Suppressor macrophage treated with lipopolysaccharide for 1 hour (primary cell): ENCODE measurements at regions not wholly inside any gene's neighbourhood (a gene's known extent, or its start where the extent isn't known, plus 50 kb on each side); places are given as distances from the start of the nearest gene placed in this dataset.

Source experiments
- DNase-seq, 3 donors: peaks; one replicate each; pipeline ENCODE4 v3.0.0-alpha.2; 2020 to 2022

DNA sequence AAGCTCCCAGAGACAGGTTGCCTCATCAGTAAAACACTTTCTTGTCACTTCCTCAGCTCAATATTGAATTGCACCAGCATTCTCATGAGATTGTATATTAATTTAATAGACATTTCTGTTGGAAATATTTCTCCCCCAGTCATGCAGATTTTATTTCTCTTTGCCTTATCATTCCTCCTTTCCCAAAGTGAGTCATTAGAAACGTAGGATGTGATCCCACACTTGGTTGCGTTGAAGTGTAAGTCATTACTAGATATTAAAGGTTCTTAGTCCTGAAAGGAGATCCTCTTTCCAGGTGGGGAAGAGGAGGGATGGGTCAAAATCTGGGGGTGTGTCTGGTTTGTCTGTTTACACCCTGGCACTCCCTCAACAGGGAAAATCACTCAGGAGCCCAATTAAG, 438.2 kb downstream of the SLC4A3 start:
- no peak for DNase-seq

DNA sequence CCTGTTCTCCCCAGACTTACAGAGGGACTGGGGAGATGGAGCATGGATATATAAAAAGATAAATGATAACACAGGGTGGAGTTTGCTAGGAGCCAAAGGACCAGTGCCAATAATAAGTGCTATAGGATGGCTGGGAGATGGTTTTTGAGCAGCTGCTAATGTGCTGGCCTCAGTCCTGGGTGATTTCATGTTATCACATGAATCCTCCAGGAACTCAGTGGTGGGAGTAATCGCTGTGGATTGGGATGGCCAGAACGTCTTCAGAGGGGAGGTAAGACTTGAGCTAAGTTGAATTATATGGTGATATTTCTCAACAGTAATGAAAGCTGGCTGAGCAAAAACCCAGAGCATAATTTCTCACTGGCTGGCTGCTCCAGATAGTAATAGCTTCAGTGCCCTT, 441.4 kb downstream of the SLC4A3 start:
- no peak for DNase-seq

GRCh38 chr2:220070349-220070748, 442.9 kb downstream of the SLC4A3 start:
- DNase-seq, result no peak

- DNase-seq, result no peak
These were observed 444.3 kb downstream of the SLC4A3 start for GRCh38 chr2:220071696-220072095.

DNA sequence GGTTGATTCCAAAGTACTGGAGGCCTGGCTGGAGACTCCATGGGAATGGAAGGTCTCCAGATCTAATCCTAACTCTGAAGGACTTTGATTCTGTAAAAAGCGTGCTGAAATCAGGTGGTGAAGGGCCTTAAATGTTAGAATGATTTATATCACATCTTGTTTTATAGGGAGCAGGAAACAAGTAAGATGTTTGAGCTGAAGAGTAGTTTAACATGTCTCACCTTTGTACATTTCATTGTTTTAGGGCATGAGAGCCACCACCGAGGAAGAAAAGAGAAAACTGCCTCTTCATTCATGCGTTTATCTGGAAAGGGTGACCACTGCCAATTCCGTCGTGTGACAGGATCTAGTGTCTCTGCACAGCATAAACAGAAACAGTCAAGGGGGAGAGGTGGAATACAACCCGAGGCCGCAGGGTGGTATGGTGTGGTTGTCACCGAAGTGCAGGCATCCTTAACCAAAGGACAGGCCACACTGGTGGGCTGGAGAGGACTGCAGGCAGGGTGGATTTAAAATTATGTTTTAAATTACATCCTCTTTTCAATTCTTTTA, 445.3 kb downstream of the SLC4A3 start:
- DNase-seq, result no peak

DNA sequence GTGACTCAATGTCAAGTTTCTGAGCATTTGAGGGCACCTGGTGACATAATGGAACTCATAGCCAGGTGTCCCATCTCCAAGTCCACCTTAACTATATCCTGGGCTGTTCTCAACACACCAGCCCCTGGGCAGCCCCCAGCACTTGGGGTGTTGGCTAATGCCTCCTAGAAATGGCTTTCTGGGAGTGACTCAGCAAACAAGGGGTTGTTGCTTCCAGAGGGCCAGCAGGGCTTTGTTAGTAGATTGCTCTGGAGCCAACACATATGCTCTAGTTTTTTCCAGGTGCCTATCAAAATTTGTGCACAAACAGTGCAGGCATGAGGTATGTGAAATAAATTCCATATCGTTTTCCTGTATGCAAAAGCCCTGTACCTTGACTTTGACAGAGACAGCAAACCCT, 448.4 kb downstream of the SLC4A3 start:
- no peak for DNase-seq

DNA sequence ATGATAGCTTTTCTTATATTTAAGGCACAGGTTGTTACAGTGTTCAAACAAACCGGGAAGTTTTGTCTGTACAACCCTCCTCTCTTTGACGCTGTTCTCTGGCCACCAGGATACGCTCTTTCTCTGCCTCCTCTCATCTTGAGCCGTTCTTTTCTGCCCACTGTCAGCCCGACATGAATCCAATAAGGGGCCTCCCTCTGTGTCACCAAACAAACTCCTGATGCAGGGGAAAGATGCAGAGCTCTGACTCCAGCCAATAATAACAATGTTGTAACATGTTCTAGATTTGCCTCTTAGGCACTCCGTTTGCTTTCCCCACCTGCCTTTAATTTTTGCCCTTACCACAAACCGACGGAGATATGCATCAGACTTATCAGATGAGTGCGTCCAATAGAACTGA, 449.3 kb downstream of the SLC4A3 start:
- DNase-seq, result no peak

DNA sequence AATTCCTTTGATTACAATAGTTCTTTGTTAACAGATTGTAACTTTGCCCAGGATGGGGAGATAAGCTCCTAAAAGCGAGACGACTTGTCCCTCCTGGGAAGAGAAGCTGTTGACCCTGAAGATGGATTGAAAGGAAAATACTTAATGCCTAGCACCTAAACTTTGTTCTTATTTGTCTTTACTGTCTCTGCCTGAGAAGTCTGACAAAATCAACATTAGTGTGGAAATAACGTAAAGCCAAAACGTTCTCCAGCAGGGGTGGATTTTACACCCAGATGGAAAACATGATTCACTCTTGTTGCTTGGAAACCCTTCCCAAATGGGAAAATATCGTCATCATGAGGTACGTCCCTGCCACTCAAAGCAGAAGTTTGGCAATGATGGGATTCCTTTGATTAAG, 450.1 kb downstream of the SLC4A3 start:
- DNase-seq, result no peak

DNA sequence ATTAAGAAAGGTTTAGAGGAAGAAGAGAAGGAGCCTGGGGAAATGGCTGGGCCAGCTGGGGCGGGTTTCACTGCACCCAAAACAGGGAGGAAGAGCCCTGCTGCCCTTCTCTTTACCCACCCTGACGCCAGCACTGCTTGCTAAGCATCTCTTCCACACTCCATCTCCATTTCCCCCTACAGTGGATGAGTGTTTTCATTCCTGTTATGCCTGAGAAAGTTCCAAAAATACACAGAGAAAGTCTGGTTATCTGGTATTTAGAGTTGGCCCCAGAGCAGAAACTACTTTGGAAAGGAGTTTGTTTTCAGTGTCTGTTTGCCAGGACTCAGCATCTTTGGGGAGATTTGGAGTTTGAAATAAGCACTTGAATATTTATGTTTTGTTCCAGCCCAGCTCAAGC, 451.0 kb downstream of the SLC4A3 start:
- DNase-seq, result no peak

DNA sequence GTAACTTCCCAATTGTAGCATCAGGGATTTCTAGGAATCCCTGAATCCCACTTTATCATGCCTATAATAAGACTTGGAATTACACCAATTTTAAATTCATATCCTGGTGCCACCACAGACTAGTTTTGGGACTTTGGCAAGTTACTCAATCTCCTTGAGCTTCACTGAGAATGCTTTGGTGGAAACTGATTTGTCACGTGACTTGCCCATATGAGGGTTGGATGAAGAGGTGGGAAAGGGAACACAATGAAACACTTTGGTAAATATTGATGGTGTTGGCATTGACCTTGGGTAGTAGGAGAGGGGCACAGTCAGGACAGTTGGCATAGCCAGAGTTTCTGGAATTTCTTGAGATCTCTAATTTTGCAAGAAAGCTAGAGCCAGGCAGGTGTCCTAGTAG, 452.2 kb downstream of the SLC4A3 start:
- no peak for DNase-seq

DNA sequence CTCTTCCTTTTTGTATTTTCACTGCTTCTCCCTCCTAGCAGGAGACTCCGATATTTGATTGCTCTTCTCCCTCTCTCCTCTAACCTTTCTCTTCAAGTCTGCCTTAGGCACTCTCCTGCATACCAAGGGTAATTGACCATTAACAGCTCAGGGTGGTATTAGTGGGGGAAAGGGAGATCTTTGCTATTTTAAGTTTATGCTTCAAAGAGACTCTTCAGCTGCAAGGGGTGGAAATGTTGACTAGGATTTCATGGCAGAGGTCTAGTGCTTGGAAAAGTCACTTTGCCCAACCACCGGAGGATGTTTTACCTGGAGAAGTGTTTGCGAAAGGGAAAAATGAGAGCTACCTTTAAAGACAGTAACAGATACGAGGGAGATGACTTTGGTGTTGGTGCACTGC, 453.7 kb downstream of the SLC4A3 start:
- DNase-seq, result no peak

DNA sequence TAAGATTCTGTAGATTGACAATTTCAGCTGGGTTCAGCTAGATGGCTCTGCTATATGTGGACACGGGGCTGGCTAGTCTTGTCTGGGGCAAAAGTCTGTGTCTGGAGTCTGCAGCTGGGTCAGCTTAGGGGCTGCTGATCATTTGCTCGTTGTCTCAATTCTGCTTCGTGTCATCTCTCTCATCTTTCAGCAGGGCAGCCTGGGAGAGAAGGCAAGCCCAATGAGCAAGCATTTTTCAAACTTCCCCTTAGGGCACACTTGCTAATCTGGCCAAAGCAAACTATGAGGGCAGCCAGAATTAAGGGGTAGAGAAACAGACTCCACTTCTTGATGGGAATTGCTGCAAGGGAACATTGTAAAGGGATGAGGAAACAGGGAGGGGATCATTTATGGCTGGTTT, 462.6 kb downstream of the SLC4A3 start:
- DNase-seq, result no peak

GRCh38 chr2:220096406-220096805, 469.0 kb downstream of the SLC4A3 start:
- DNase-seq, result no peak

GRCh38 chr2:220101980-220102379, 474.6 kb downstream of the SLC4A3 start:
- no peak for DNase-seq

DNA sequence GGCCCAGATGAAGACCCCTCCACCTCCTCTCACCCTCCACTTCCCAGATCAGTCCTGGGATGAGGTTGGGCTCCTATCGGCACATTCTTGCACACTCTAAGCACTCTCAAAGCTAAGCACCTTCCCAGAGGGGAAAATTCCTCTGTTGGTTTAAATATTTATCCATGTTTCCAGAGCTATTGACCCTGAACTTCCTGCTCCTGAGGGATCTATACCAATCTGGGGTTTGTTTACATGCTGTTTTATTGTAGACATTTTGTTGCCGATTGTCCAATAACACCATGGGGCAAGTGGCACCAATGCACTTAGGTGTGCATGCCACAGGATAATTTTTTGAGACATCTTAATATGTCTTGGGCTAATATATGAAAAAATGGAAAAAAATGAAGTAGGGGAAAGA, 476.2 kb downstream of the SLC4A3 start:
- DNase-seq, result no peak

DNA sequence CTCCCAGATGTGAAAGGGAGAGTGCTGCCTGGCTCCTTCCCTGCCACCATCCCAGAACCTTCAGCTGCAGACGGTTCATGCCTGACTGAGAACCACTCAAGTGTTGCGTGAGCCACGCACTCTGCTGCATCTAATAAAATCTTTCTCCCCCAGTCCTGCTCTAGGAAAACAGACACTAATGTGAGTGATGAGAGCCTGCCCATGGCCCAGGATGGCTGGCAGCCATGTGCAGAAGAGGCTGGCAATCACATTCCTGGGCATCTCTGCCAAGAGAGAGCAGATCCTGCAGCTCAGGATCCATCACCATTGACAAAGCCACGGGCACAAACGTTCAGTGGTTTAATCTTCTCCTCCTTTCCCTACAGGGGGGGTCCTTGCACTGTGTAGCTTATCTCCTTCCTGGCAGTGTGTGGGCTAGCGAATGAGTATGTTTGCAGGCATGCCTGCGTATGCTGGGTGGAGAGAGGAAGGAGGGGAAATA, 477.5 kb downstream of the SLC4A3 start:
- DNase-seq, result no peak

- DNase-seq, result no peak
These were observed 478.6 kb downstream of the SLC4A3 start for GRCh38 chr2:220106065-220106464.

DNA sequence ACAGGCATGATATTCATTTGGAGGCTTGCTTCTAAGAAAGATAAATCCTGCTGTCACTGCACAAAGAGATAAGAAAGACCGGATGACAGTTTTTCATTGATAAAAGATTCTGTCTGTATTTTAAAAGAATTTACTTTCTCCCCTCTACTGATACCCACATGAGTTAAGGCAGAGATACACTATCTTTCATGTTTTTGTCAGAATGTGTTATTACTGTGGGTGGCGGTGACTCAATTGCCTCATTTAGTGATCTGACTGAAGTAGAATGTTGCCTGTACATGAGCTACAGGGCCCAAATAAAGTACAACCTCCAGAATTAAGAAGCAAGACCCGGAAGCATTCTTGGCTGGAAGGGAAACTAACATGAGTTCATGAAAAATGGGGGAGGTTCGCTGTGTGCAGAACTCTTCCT, 480.0 kb downstream of the SLC4A3 start:
- DNase-seq, result no peak

DNA sequence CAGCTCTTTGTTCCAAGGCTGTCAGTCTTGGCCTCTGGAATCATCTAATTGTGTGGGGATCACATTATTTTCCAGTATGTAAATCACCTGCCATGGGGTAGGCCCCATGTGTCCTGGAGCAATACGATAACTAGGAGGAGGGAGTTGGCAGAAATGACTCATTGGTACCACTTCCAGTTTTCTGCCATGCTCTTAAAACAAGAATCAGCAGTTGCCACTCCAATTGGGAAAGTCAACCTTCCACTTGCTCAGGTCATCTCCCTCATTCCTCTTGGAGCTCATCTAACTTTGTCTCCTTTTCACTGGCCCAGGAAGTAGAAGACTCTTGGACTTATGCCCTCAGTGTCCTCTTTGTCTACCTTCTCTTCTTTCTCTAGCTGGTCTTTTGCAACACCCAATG, 487.0 kb downstream of the SLC4A3 start:
- no peak for DNase-seq

DNA sequence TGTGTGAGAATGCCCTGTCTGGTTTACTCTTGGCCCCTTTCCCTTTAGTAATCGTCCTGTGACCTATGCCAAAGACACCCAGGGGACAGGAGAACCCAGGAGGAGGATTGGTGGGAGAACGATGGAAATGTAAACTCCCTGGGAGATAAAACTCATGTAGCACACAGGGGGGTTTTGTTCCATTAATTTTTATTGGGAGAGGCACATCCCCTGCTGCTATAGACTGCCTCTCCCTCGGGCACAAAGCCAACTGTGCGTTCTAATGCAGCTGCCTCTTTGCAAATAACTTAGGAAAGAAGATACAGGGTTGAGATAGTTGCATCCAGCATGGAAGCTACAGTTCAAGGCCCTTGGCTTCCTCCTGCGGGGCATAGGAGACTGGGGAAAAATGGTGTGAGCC, 489.6 kb downstream of the SLC4A3 start:
- DNase-seq, result no peak

DNA sequence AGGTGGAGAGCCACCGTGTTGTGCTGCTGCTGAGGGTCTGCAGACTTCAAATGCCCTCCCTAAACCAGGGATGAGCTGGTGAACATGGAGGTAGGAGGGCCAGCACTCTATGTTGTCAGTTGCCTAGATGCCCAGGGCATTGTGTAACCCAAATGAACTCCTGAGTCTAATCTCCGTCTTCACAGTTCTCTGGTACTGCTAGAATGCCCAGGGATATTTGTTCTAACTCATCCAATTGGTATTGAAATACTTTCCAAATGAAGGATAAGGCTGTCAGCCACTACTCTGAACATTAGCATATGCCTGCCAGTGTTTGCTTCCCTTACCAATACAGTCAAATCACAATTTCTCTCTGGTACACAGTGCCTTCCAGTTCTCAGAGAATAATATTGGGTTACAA, 492.6 kb downstream of the SLC4A3 start:
- no peak for DNase-seq

DNA sequence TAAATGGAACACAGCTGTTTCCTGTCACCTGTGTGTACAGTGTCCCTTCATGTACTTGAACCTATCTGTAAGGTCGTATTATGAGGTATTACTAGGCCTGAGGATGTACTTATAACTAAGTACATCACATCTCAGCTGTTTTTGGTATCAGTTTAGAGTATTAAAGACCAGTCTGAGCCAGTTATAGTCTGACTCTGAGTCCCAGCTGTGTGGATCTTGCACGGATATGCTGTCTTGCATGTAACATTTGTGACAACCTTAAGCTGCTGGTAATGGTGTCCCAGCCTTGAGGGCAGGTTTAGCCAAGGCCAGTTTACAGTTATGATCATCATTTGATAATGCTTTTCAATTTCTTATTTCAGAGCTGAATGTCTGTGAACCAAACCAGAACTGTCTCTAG, 496.3 kb downstream of the SLC4A3 start:
- DNase-seq, result no peak

- DNase-seq, result no peak
These were observed 498.1 kb downstream of the SLC4A3 start for GRCh38 chr2:220125551-220125950.

DNA sequence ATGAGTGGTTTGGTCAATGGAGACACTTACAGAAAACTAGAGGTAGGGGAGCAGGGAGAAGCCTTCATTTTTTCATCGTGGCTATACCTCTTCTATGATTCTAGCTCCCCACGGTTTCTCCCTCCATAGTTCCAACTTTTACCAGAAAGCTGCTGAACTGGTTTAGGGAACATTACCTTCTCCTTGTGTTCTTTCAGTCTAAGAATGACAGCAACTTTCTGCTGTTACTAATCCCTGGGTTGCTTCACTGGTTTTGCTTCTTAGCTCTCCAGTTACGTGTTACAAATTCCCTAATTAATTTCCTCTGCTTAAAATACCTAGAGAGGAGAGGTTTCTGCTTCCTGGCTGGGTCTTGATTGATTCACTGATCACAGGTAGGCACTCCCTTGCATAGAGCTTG, 499.9 kb downstream of the SLC4A3 start:
- no peak for DNase-seq

GRCh38 chr2:220127876-220128275, 500.4 kb downstream of the SLC4A3 start:
- DNase-seq, result no peak

- no peak for DNase-seq
These were observed 502.0 kb downstream of the SLC4A3 start for GRCh38 chr2:220129391-220129790.
